Uterus (tissue), 2 donors: ENCODE measurements at regions not wholly inside any gene's neighbourhood (a gene's known extent, or its start where the extent isn't known, plus 50 kb on each side); places are given as distances from the start of the nearest gene placed in this dataset.

Experiments
- CTCF ChIP-seq, 4 experiments: fragments of 200-600 bp in 2 of 4; fragments of 450-650 bp in 2 of 4; sonication (generic) in 2 of 4; IDR thresholded peaks; one replicate each; pipeline ENCODE4 v1.5.1; 2016 to 2019; ENCODE audit warnings: antibody characterized with exemption in 4 of 4, mild to moderate bottlenecking in 2 of 4, moderate library complexity in 1 of 4
- POLR2A ChIP-seq, 2 donors: fragments of 450-650 bp; IDR thresholded peaks; one replicate each; pipeline ENCODE4 v1.6.1; 2016; ENCODE audit warnings: antibody characterized with exemption in 2 of 2, mild to moderate bottlenecking in 1 of 2, moderate library complexity in 1 of 2

GRCh38 chr1:29457496-29458368 lies 221.4 kb downstream of the PTPRU start:
- no peak for TF ChIP-seq CTCF (IDR thresholded peaks at IDR 0.05)
- TF ChIP-seq POLR2A (IDR thresholded peaks at IDR 0.05) = no peak
